Suprapubic skin (tissue), 4 donors: ENCODE measurements at regions not wholly inside any gene's neighbourhood (a gene's known extent, or its start where the extent isn't known, plus 50 kb on each side); places are given as distances from the start of the nearest gene placed in this dataset.

Source experiments
- CTCF ChIP-seq, 2 donors: fragments of 200-600 bp in 1 of 2; fragments of 450-650 bp in 1 of 2; sonication (generic) in 1 of 2; IDR thresholded peaks; one replicate each; pipeline ENCODE4 v1.5.1; 2016 to 2019; ENCODE audit warnings: antibody characterized with exemption in 2 of 2, mild to moderate bottlenecking in 1 of 2, moderate library complexity in 1 of 2
- EP300 ChIP-seq: sonication (generic); formaldehyde crosslinking; IDR thresholded peaks from one replicate; pipeline ENCODE4 v1.6.1; 2017; ENCODE audit warnings: antibody characterized with exemption
- POLR2A ChIP-seq, 2 donors: fragments of 450-650 bp; IDR thresholded peaks; one replicate each; pipeline ENCODE4 v1.6.1; 2017; ENCODE audit warnings: antibody characterized with exemption in 2 of 2, mild to moderate bottlenecking in 2 of 2, moderate library complexity in 2 of 2
- POLR2AphosphoS5 ChIP-seq, 3 donors: sonication (generic); formaldehyde crosslinking; IDR thresholded peaks; one replicate each; pipeline ENCODE4 v1.6.1; 2017; ENCODE audit warnings: antibody characterized with exemption in 3 of 3

GRCh38 chr12:91575630-91576029 is 393.0 kb upstream of the DCN start:
- TF ChIP-seq POLR2A (IDR thresholded peaks at IDR 0.05) (no peak), CTCF (IDR thresholded peaks at IDR 0.05) (no peak), POLR2AphosphoS5 (IDR thresholded peaks at IDR 0.05) (no peak), EP300 (no peak)
